Adipocyte (in vitro differentiated cells): ENCODE measurements at regions not wholly inside any gene's neighbourhood (a gene's known extent, or its start where the extent isn't known, plus 50 kb on each side); places are given as distances from the start of the nearest gene placed in this dataset.

Experiments used
- DNase-seq: peaks from one replicate; pipeline ENCODE4 v3.0.0-alpha.2; 2015; ENCODE audit warnings: low read depth
- H3K27me3 ChIP-seq: replicated peaks from 2 replicates; pipeline ENCODE4 v1.7.0; 2013; ENCODE audit warnings: mild to moderate bottlenecking, low read length, moderate library complexity; ENCODE audit not compliant: control insufficient read depth, insufficient read depth
- H3K36me3 ChIP-seq: 2 replicates; pipeline ENCODE4 v1.7.0; 2013; ENCODE audit warnings: low read length, mild to moderate bottlenecking, moderate library complexity; ENCODE audit not compliant: control insufficient read depth, insufficient read depth, severe bottlenecking
- H3K4me1 ChIP-seq: 2 replicates; pipeline ENCODE4 v1.7.0; 2013; ENCODE audit warnings: mild to moderate bottlenecking, low read length, moderate library complexity; ENCODE audit not compliant: control insufficient read depth, insufficient read depth
- H3K4me3 ChIP-seq: 2 replicates; pipeline ENCODE4 v1.7.0; 2013; ENCODE audit warnings: mild to moderate bottlenecking, low read length, moderate library complexity
- H3K9ac ChIP-seq: 2 replicates; pipeline ENCODE4 v1.7.0; 2013; ENCODE audit warnings: mild to moderate bottlenecking, low read length, moderate library complexity
- H3K9me3 ChIP-seq: 2 replicates; pipeline ENCODE4 v1.7.0; 2013; ENCODE audit warnings: mild to moderate bottlenecking, low read length, moderate library complexity; ENCODE audit not compliant: control insufficient read depth

GRCh38 chr13:74709226-74709625 is 575.0 kb upstream of the KLF12 start:
- no peak for DNase-seq
- Histone ChIP-seq H3K4me1 (peaks cover 23% of the 10 kb centered on the region), H3K9me3 (peaks cover 9% of the 10 kb centered on the region), H3K36me3 (no peaks in the 10 kb centered on the region), H3K4me3 (no peak overlapping the region), H3K27me3 (no peaks in the 10 kb centered on the region), H3K9ac (no peak overlapping the region)

DNA sequence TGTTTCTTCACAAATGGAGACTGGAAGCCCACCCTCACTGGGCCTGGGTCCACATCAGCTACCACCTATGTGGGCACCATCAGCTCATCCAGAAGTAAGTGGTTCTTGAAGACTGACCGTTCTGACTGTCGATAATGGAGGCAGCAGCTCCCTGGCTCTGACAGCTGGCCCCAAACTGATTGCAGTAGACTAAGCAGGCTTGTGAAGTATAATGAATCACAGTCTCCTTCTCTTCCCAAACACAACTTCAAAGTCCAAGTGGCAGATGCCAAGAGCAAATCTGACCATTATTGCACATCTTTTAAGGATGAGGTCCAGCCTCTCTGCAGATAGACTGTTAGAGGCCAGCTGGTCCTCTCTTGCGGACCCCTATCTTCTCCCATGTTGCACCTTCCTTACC is 574.4 kb upstream of the KLF12 start:
- DNase-seq: no peak
- no peak overlapping the region for H3K4me3 ChIP-seq
- H3K4me1 ChIP-seq: peaks cover 23% of the 10 kb centered on the region
- no peaks in the 10 kb centered on the region for H3K27me3 ChIP-seq
- H3K9me3 ChIP-seq: peaks cover 6% of the 10 kb centered on the region
- no peaks in the 10 kb centered on the region for H3K36me3 ChIP-seq
- H3K9ac ChIP-seq: no peak overlapping the region

DNA sequence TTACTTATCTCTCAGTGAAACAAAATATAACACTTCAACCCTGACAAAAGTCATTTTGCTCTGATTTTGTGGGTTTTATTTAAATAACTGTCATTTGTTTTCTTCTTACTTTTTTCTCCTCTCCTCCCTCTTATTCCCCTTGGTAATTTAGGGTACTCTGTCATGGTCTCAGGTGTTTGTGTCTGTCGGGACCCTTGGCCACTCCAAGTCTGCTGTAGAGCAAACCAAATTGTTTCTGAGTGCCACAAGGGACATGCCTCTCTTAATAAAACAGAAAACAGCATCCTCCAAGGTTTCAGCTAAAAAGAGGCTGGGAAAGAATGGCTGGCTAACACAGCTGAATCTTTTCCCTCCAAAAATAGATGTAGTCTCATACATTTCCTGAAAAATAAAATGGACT is 573.1 kb upstream of the KLF12 start:
- Histone ChIP-seq H3K27me3 (no peaks in the 10 kb centered on the region), H3K9me3 (peaks cover 6% of the 10 kb centered on the region)
- DNase-seq: no peak

GRCh38 chr13:74706801-74707200 is 572.6 kb upstream of the KLF12 start:
- Histone ChIP-seq H3K4me3 (no peak overlapping the region), H3K27me3 (no peaks in the 10 kb centered on the region), H3K9ac (no peak overlapping the region), H3K9me3 (peaks cover 6% of the 10 kb centered on the region), H3K36me3 (no peaks in the 10 kb centered on the region), H3K4me1 (peaks cover 23% of the 10 kb centered on the region)
- no peak for DNase-seq

More for the DNA sequence above, 573.1 kb upstream of the KLF12 start:
- H3K9ac ChIP-seq: no peak overlapping the region
- no peaks in the 10 kb centered on the region for H3K36me3 ChIP-seq
- no peak overlapping the region for H3K4me3 ChIP-seq
- H3K4me1 ChIP-seq: peaks cover 23% of the 10 kb centered on the region

GRCh38 chr13:74705438-74705837 is 571.2 kb upstream of the KLF12 start:
- no peaks in the 10 kb centered on the region for H3K27me3 ChIP-seq
- H3K9me3 ChIP-seq: peaks cover 6% of the 10 kb centered on the region
- H3K4me1 ChIP-seq: peaks cover 20% of the 10 kb centered on the region
- no peak overlapping the region for H3K4me3 ChIP-seq
- no peak for DNase-seq
- H3K36me3 ChIP-seq: no peaks in the 10 kb centered on the region
- H3K9ac ChIP-seq: no peak overlapping the region

DNA sequence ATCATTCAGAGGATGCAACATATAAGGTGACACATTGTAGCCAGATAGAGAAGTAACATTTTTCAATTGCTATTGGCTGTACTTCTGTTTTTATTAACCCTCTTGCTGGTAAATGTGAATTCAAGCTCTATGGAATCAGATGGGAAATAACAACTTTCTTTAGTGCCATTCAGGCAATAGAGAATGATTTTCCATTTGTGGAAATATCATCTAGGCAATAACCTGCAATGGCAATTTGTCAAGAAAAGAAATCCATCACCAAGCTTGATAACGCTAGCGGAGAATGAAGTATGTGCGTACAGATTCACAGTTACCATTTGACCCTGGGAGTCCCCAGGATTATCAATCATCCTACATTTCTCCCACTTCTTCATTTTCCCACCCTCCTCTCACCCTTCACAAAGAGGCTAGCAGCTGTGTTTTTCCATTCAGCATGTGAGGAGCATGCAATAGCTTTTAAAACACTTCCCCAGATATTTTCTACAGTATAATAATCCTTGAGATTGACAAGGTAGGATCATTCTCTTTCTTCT is 569.7 kb upstream of the KLF12 start:
- H3K9ac ChIP-seq: no peak overlapping the region

DNA sequence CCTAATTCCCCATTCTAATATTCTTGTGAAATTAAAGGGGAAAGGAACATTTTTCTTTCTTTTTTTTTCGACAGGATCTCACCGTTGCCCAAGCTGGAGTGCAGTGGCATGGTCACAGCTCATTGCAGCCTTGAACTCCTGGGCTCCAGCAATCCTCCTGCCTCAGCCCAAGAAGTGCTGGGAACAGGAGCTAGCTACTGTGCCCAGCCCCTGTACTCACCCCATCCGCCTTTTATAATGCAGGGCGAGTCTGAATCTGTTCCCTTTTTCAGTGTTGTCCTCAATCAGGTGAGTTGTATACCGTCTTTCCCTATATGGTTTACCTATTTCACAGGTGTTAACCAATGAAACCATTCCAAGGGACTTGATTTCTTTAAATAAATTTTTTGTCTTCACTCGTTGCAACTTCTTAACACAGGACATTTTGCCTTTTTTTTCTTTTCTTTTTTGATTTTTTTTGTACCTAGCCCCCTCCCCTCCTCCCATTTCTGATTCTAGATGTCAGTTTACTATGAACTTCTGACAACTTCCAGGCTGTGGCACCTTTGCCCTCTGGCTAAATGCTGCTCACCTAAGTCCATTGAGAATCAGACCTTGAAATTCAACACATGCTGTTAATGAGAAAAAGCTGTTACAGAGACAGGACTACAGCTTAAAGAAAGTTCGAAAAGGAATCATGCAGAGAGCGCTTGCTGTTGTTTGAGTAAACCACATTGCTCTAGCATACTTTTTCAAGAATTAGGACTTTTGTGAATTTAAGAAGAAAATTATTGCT is 562.1 kb upstream of the KLF12 start:
- Histone ChIP-seq H3K36me3 (no peaks in the 10 kb centered on the region), H3K27me3 (no peaks in the 10 kb centered on the region)
- no peak for DNase-seq

More for the DNA sequence above, 569.7 kb upstream of the KLF12 start:
- H3K4me1 ChIP-seq: peaks cover 6% of the 10 kb centered on the region
- H3K36me3 ChIP-seq: no peaks in the 10 kb centered on the region
- H3K4me3 ChIP-seq: no peak overlapping the region
- peaks cover 6% of the 10 kb centered on the region for H3K9me3 ChIP-seq
- H3K27me3 ChIP-seq: no peaks in the 10 kb centered on the region
- no peak for DNase-seq

GRCh38 chr13:74695021-74695800 is 561.0 kb upstream of the KLF12 start:
- Histone ChIP-seq H3K27me3 (no peaks in the 10 kb centered on the region), H3K9ac (peak overlapping the region; percentile 42), H3K36me3 (no peaks in the 10 kb centered on the region), H3K4me1 (peaks cover 18% of the 10 kb centered on the region), H3K4me3 (no peak overlapping the region), H3K9me3 (no peaks in the 10 kb centered on the region)
- peak; percentile 16 for DNase-seq

More for the DNA sequence above, 562.1 kb upstream of the KLF12 start:
- H3K9ac ChIP-seq: no peak overlapping the region
- H3K4me3 ChIP-seq: no peak overlapping the region
- H3K9me3 ChIP-seq: no peaks in the 10 kb centered on the region
- peaks cover 18% of the 10 kb centered on the region for H3K4me1 ChIP-seq

DNA sequence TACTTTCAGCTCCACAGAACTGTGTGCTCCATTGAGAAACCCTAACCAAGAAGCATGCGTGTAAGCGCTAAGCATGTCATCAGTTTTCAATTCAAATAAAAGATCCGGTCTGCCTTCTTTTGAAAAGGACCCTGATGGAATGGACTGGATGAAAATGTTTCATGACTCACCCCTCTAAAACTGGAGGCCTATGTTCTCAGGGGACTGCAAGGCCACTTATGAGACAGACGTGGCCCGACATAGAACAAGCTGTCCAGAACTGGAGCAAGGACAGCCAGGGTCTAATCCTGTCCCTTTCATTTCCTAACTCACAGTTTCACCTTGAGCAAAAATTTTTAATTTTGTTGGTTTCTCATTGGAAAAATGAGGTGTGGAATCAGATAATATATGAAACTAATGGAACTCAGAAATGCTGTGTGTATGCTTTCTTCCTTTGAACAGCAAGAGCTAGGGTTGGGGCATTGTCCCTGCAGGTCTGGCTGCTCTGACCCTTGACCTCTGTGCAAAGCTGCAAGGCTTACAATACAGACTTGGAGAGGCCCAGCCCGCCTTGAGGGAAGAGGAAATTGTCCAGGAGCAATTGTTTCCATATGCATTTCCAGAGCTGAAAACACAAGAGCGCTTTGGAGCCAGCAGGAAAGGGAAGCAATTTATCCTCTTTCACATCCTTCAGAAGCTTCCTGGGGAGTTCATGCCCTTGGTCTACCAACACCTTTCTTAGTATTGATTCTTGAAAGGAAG is 553.4 kb upstream of the KLF12 start:
- Histone ChIP-seq H3K4me3 (no peak overlapping the region), H3K4me1 (peaks cover 6% of the 10 kb centered on the region), H3K9ac (no peak overlapping the region), H3K27me3 (no peaks in the 10 kb centered on the region), H3K36me3 (no peaks in the 10 kb centered on the region), H3K9me3 (peaks cover 10% of the 10 kb centered on the region)
- no peak for DNase-seq

- Histone ChIP-seq H3K4me1 (peaks cover 6% of the 10 kb centered on the region), H3K9ac (no peak overlapping the region), H3K4me3 (no peak overlapping the region), H3K27me3 (no peaks in the 10 kb centered on the region), H3K9me3 (peaks cover 10% of the 10 kb centered on the region), H3K36me3 (no peaks in the 10 kb centered on the region)
- DNase-seq: no peak
These were observed 549.2 kb upstream of the KLF12 start for GRCh38 chr13:74683411-74683810.

DNA sequence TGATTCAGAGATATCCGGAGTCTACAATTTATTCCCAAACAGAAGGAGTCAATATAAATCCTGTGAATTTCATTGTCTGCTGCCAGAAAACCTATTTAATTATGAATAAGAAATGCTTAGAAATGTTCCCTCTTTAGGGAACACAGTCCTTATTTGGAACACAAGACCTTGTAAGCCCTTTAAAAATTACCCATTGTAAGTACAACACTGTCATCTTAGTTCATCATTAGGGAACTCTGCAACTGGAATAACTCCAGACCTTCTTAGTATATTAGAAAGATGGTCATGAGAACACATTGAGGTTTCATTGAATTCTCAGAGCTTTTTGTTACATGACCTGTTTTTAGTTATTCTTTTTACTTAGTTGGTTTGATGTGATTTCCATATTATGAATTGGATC is 548.5 kb upstream of the KLF12 start:
- H3K9ac ChIP-seq: no peak overlapping the region
- H3K4me3 ChIP-seq: no peak overlapping the region
- H3K27me3 ChIP-seq: no peaks in the 10 kb centered on the region
- no peak for DNase-seq
- no peaks in the 10 kb centered on the region for H3K36me3 ChIP-seq
- peaks cover 10% of the 10 kb centered on the region for H3K9me3 ChIP-seq
- peaks cover 5% of the 10 kb centered on the region for H3K4me1 ChIP-seq
